ENCODE measurements at regions not wholly inside any gene's neighbourhood (a gene's known extent, or its start where the extent isn't known, plus 50 kb on each side); places are given as distances from the start of the nearest gene placed in this dataset.

- Histone ChIP-seq H3K4me1 (peaks cover 0 to 19% (median 0%) of the 10 kb centered on the region in 12 donors), H3K27ac (no peak overlapping the region), H3K9me3 (no peaks in the 10 kb centered on the region), H3K36me3 (no peaks in the 10 kb centered on the region), H3K4me3 (no peak overlapping the region), H3K27me3 (peaks cover 0 to 6% (median 0%) of the 10 kb centered on the region in 9 donors)
- no peak for DNase-seq
- WGBS, 4 donors = 61 to 69% (median 64%) methylated on average over 12 of the region's 12 CpGs
- TF ChIP-seq CTCF (IDR thresholded peaks at IDR 0.05) = no peak
- peak in 1 of 4 donors; percentile 18 for ATAC-seq
- intact Hi-C loops (cut with DNase I) = loop anchor here in 1 of 10 donors (10.0 kb wide), 1 partner anchor 60 kb away; no protein-coding TSS in a partner anchor
Measured at GRCh38 chr1:229164836-229165735, 105.8 kb upstream of the RAB4A start.

- TF ChIP-seq POLR2A (IDR thresholded peaks at IDR 0.05) = no peak
- TF ChIP-seq CTCF (IDR thresholded peaks at IDR 0.05) = no peak
- DNase-seq = no peak
- Histone ChIP-seq H3K27me3 (peaks cover 0 to 6% (median 0%) of the 10 kb centered on the region in 9 donors), H3K27ac (no peak overlapping the region), H3K4me1 (peaks cover 0 to 13% (median 0%) of the 10 kb centered on the region in 12 donors), H3K4me3 (no peak overlapping the region), H3K36me3 (no peaks in the 10 kb centered on the region), H3K9me3 (no peaks in the 10 kb centered on the region)
- 67 to 75% (median 72%) methylated on average over 4 of the region's 4 CpGs for whole genome bisulfite sequencing, 4 donors
- intact Hi-C loops (cut with DNase I) = loop anchor here in 1 of 10 donors (10.0 kb wide), 1 partner anchor 63 kb away; no protein-coding TSS in a partner anchor
- ATAC-seq = no peak
Measured at GRCh38 chr1:229167318-229167717, 103.6 kb upstream of the RAB4A start.

- no peak for DNase-seq
- ATAC-seq = no peak
- Histone ChIP-seq H3K27ac (no peak overlapping the region), H3K4me1 (peaks cover 0 to 13% (median 0%) of the 10 kb centered on the region in 12 donors), H3K36me3 (no peaks in the 10 kb centered on the region), H3K27me3 (peaks cover 0 to 3% (median 0%) of the 10 kb centered on the region in 9 donors), H3K4me3 (no peak overlapping the region), H3K9me3 (no peaks in the 10 kb centered on the region)
- intact Hi-C loops (cut with DNase I) = loop anchor here in 1 of 10 donors (10.0 kb wide), 1 partner anchor 65 kb away; no protein-coding TSS in a partner anchor
- WGBS, 4 donors = 69 to 82% (median 82%) methylated on average over 1 of the region's 1 CpG
- TF ChIP-seq CTCF (IDR thresholded peaks at IDR 0.05) (no peak), POLR2A (IDR thresholded peaks at IDR 0.05) (no peak)
Measured at GRCh38 chr1:229169399-229169798, 101.5 kb upstream of the RAB4A start.

- ATAC-seq = no peak
Measured at GRCh38 chr1:229170274-229170673, 100.6 kb upstream of the RAB4A start.

More at GRCh38 chr1:229170274-229170673, 100.6 kb upstream of the RAB4A start:
- Histone ChIP-seq H3K27me3 (peaks cover 0 to 3% (median 0%) of the 10 kb centered on the region in 9 donors), H3K36me3 (no peaks in the 10 kb centered on the region), H3K27ac (no peak overlapping the region), H3K4me3 (no peak overlapping the region), H3K4me1 (peaks cover 0 to 5% (median 0%) of the 10 kb centered on the region in 12 donors), H3K9me3 (no peaks in the 10 kb centered on the region)
- WGBS, 4 donors = 81 to 96% (median 87%) methylated on average over 10 to 12 of the region's 12 CpGs
- no peak for TF ChIP-seq CTCF (IDR thresholded peaks at IDR 0.05)
- TF ChIP-seq POLR2A (IDR thresholded peaks at IDR 0.05) = no peak
- intact Hi-C loops (cut with DNase I) = no loop called here
- DNase-seq = no peak
